NT2/D1 (cell line): ENCODE measurements at regions not wholly inside any gene's neighbourhood (a gene's known extent, or its start where the extent isn't known, plus 50 kb on each side); places are given as distances from the start of the nearest gene placed in this dataset.

Source experiments
- DNase-seq: peaks from one replicate; pipeline ENCODE4 v3.0.0-alpha.2; 2011; ENCODE audit warnings: low read depth, low spot score
- H3K27me3 ChIP-seq: 2 replicates; pipeline ENCODE4 v1.6.0; 2011; ENCODE audit warnings: mild to moderate bottlenecking; ENCODE audit not compliant: insufficient read length, insufficient read depth
- H3K36me3 ChIP-seq: 2 replicates; pipeline ENCODE4 v1.6.1; 2011; ENCODE audit warnings: mild to moderate bottlenecking, low read length, mixed read lengths; ENCODE audit not compliant: insufficient read depth, insufficient read length
- H3K4me1 ChIP-seq: 2 replicates; pipeline ENCODE4 v1.5.1; 2011; ENCODE audit not compliant: insufficient read depth, insufficient read length
- H3K4me3 ChIP-seq: 2 replicates; pipeline ENCODE4 v1.5.1; 2011; ENCODE audit warnings: low read depth; ENCODE audit not compliant: insufficient read length
- H3K9ac ChIP-seq: 2 replicates; pipeline ENCODE4 v1.6.0; 2011; ENCODE audit warnings: low read depth; ENCODE audit not compliant: insufficient read length
- H3K9me3 ChIP-seq: 2 replicates; pipeline ENCODE4 v1.5.1; 2011; ENCODE audit warnings: mild to moderate bottlenecking, low read length; ENCODE audit not compliant: insufficient read depth
- SUZ12 ChIP-seq: IDR thresholded peaks from 2 replicates; pipeline ENCODE4 v1.6.1; 2011; ENCODE audit not compliant: insufficient read length, insufficient read depth; ENCODE audit errors: extremely low read depth
- YY1 ChIP-seq: IDR thresholded peaks from 2 replicates; pipeline ENCODE4 v1.6.1; 2011; ENCODE audit not compliant: insufficient read length, insufficient read depth
- ZNF274 ChIP-seq: IDR thresholded peaks from 2 replicates; pipeline ENCODE4 v1.6.1; 2011; ENCODE audit warnings: mild to moderate bottlenecking, low read depth, low read length

- Histone ChIP-seq H3K9ac (no peak overlapping the region), H3K4me3 (no peak overlapping the region), H3K27me3 (no peaks in the 10 kb centered on the region), H3K36me3 (no peaks in the 10 kb centered on the region), H3K9me3 (no peaks in the 10 kb centered on the region), H3K4me1 (no peaks in the 10 kb centered on the region)
- DNase-seq: no peak
- TF ChIP-seq SUZ12 (no peak), ZNF274 (no peak), YY1 (no peak)
Observed at GRCh38 chr1:214897581-214897980, 185.0 kb upstream of the KCNK2 start.

- no peak for DNase-seq
- Histone ChIP-seq H3K36me3 (no peaks in the 10 kb centered on the region), H3K4me1 (no peaks in the 10 kb centered on the region), H3K9ac (no peak overlapping the region), H3K27me3 (no peaks in the 10 kb centered on the region), H3K4me3 (no peak overlapping the region), H3K9me3 (no peaks in the 10 kb centered on the region)
- TF ChIP-seq SUZ12 (no peak), ZNF274 (no peak), YY1 (no peak)
Observed at GRCh38 chr1:214898161-214898560, 184.4 kb upstream of the KCNK2 start.

- no peak overlapping the region for H3K9ac ChIP-seq
Observed at GRCh38 chr1:214898718-214899117, 183.8 kb upstream of the KCNK2 start.

GRCh38 chr1:214899908-214900460 lies 182.6 kb upstream of the KCNK2 start:
- H3K9me3 ChIP-seq: no peaks in the 10 kb centered on the region
- no peak for DNase-seq
- no peaks in the 10 kb centered on the region for H3K27me3 ChIP-seq
- H3K36me3 ChIP-seq: no peaks in the 10 kb centered on the region
- TF ChIP-seq SUZ12: no peak
- TF ChIP-seq ZNF274: no peak
- TF ChIP-seq YY1: no peak
- H3K4me1 ChIP-seq: no peaks in the 10 kb centered on the region
- no peak overlapping the region for H3K9ac ChIP-seq
- H3K4me3 ChIP-seq: no peak overlapping the region

More at GRCh38 chr1:214898718-214899117, 183.8 kb upstream of the KCNK2 start:
- no peaks in the 10 kb centered on the region for H3K27me3 ChIP-seq
- no peak overlapping the region for H3K4me3 ChIP-seq
- TF ChIP-seq YY1: no peak
- no peak for TF ChIP-seq ZNF274
- TF ChIP-seq SUZ12: no peak
- H3K4me1 ChIP-seq: no peaks in the 10 kb centered on the region
- no peaks in the 10 kb centered on the region for H3K36me3 ChIP-seq
- no peak for DNase-seq
- no peaks in the 10 kb centered on the region for H3K9me3 ChIP-seq

GRCh38 chr1:214900590-214900989 lies 181.9 kb upstream of the KCNK2 start:
- Histone ChIP-seq H3K4me1 (no peaks in the 10 kb centered on the region), H3K4me3 (no peak overlapping the region), H3K27me3 (no peaks in the 10 kb centered on the region), H3K9ac (no peak overlapping the region), H3K36me3 (no peaks in the 10 kb centered on the region), H3K9me3 (no peaks in the 10 kb centered on the region)
- TF ChIP-seq SUZ12: no peak
- no peak for TF ChIP-seq ZNF274
- no peak for TF ChIP-seq YY1
- DNase-seq: no peak

GRCh38 chr1:214901718-214902117 lies 180.8 kb upstream of the KCNK2 start:
- Histone ChIP-seq H3K36me3 (no peaks in the 10 kb centered on the region), H3K4me1 (no peaks in the 10 kb centered on the region), H3K9me3 (no peaks in the 10 kb centered on the region), H3K27me3 (no peaks in the 10 kb centered on the region), H3K9ac (no peak overlapping the region), H3K4me3 (no peak overlapping the region)
- no peak for DNase-seq
- TF ChIP-seq YY1: no peak
- TF ChIP-seq ZNF274: no peak
- no peak for TF ChIP-seq SUZ12

GRCh38 chr1:214902636-214903320 lies 179.8 kb upstream of the KCNK2 start:
- Histone ChIP-seq H3K9me3 (no peaks in the 10 kb centered on the region), H3K27me3 (no peaks in the 10 kb centered on the region), H3K9ac (no peak overlapping the region), H3K4me3 (no peak overlapping the region), H3K4me1 (no peaks in the 10 kb centered on the region), H3K36me3 (no peaks in the 10 kb centered on the region)
- TF ChIP-seq ZNF274: no peak
- TF ChIP-seq SUZ12: no peak
- no peak for TF ChIP-seq YY1
- no peak for DNase-seq
